Endothelial cell (in vitro differentiated cells): ENCODE measurements at regions not wholly inside any gene's neighbourhood (a gene's known extent, or its start where the extent isn't known, plus 50 kb on each side); places are given as distances from the start of the nearest gene placed in this dataset.

Experiments used
- DNase-seq: peaks from one replicate; pipeline ENCODE4 v3.0.0; 2021; ENCODE audit warnings: low spot score
- H3K27ac Mint-ChIP-seq: one replicate; pipeline ENCODE4 v1.8.0; 2021; ENCODE audit warnings: mixed read lengths, inconsistent platforms; ENCODE audit not compliant: unreplicated experiment
- H3K27me3 Mint-ChIP-seq: one replicate; pipeline ENCODE4 v1.8.0; 2021; ENCODE audit warnings: mild to moderate bottlenecking, moderate library complexity, mixed read lengths, inconsistent platforms; ENCODE audit not compliant: unreplicated experiment
- H3K36me3 Mint-ChIP-seq: one replicate; pipeline ENCODE4 v1.8.0; 2021; ENCODE audit warnings: mild to moderate bottlenecking, low read depth, mixed read lengths, inconsistent platforms; ENCODE audit not compliant: unreplicated experiment
- H3K4me1 Mint-ChIP-seq: one replicate; pipeline ENCODE4 v1.8.0; 2021; ENCODE audit warnings: mild to moderate bottlenecking, mixed read lengths, inconsistent platforms; ENCODE audit not compliant: unreplicated experiment
- H3K4me3 Mint-ChIP-seq: one replicate; pipeline ENCODE4 v1.8.0; 2021; ENCODE audit warnings: mild to moderate bottlenecking, mixed read lengths, inconsistent platforms; ENCODE audit not compliant: unreplicated experiment
- H3K9me3 Mint-ChIP-seq: one replicate; pipeline ENCODE4 v1.8.0; 2021; ENCODE audit warnings: mixed read lengths, inconsistent platforms; ENCODE audit not compliant: unreplicated experiment
- TF ChIP-seq, protein P1 (sequence below): fragments of 200-600 bp; sonication (generic); IDR thresholded peaks from one replicate; pipeline ENCODE4 v1.5.0; 2021; ENCODE audit warnings: antibody characterized with exemption; ENCODE audit not compliant: unreplicated experiment

DNA sequence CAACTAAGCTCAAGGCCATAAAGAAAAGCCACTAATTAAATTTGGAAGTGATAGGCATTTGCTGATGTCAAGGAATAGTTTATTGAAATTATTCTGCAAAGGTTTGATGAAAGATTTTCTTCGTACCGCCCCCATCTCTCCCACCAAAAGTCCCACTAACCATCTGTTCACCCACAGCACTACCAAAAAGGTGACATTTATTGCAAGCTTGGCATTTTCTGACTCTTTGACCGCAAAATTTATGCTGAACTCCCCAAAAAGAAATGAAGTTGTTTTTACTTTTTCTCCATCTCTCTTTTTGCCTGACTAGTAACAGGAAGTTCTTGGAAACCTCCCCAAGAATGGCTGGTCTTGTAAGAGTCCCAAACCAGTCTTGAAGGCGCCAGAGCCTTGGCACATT lies 384.9 kb upstream of the SOX9 start:
- Mint-ChIP-seq H3K9me3 (no peaks in the 10 kb centered on the region), H3K36me3 (no peaks in the 10 kb centered on the region), H3K27me3 (peaks cover 3% of the 10 kb centered on the region), H3K4me1 (no peaks in the 10 kb centered on the region), H3K27ac (no peak overlapping the region), H3K4me3 (no peak overlapping the region)
- no peak for DNase-seq
- TF ChIP-seq, protein P1, sequence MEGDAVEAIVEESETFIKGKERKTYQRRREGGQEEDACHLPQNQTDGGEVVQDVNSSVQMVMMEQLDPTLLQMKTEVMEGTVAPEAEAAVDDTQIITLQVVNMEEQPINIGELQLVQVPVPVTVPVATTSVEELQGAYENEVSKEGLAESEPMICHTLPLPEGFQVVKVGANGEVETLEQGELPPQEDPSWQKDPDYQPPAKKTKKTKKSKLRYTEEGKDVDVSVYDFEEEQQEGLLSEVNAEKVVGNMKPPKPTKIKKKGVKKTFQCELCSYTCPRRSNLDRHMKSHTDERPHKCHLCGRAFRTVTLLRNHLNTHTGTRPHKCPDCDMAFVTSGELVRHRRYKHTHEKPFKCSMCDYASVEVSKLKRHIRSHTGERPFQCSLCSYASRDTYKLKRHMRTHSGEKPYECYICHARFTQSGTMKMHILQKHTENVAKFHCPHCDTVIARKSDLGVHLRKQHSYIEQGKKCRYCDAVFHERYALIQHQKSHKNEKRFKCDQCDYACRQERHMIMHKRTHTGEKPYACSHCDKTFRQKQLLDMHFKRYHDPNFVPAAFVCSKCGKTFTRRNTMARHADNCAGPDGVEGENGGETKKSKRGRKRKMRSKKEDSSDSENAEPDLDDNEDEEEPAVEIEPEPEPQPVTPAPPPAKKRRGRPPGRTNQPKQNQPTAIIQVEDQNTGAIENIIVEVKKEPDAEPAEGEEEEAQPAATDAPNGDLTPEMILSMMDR, result no peak

DNA sequence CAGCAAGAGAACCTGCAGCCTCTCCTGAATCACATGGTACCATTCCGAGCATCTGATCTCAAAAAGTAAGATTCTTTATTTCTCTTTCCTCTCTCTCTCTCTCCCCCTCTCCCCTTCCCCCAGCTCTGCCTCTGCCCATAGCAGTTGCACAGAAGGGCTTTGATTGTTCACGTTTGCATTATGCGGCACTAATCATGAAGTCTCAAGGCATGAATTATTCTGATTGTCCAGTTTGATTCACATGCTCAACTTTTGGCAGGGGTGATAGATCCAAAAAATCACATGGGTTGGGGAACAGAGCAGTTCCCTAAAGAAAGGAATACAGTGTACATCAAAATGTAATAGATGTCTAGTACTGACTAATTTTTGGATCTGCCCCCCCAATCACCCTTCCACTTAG lies 380.0 kb upstream of the SOX9 start:
- no peaks in the 10 kb centered on the region for H3K4me1 Mint-ChIP-seq

DNA sequence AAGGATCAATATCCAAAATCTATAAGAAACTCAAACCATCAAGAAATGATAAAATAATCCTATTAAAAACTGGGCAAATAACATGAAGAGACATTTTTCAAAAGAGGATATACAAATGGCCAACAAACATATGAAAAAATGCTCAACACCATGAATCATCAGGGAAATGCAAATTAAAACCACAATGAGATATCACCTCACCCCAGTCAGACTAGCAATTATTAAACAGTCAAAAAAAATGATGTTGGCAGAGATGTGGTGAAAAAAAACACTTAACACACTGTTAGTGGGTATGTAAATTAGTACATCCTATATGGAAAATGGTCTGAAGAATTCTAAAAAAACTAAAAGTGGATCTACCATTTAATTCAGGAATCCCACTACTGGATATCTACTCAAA lies 379.0 kb upstream of the SOX9 start:
- Mint-ChIP-seq H3K27me3 (no peaks in the 10 kb centered on the region), H3K9me3 (no peaks in the 10 kb centered on the region), H3K4me1 (no peaks in the 10 kb centered on the region), H3K36me3 (no peaks in the 10 kb centered on the region), H3K27ac (no peak overlapping the region), H3K4me3 (no peak overlapping the region)
- no peak for DNase-seq
- TF ChIP-seq, protein P1, result no peak

More for the DNA sequence above, 380.0 kb upstream of the SOX9 start:
- no peak overlapping the region for H3K27ac Mint-ChIP-seq
- no peak overlapping the region for H3K4me3 Mint-ChIP-seq
- TF ChIP-seq, protein P1, result no peak
- no peaks in the 10 kb centered on the region for H3K36me3 Mint-ChIP-seq
- no peak for DNase-seq
- no peaks in the 10 kb centered on the region for H3K9me3 Mint-ChIP-seq
- H3K27me3 Mint-ChIP-seq, result peaks cover 1% of the 10 kb centered on the region

DNA sequence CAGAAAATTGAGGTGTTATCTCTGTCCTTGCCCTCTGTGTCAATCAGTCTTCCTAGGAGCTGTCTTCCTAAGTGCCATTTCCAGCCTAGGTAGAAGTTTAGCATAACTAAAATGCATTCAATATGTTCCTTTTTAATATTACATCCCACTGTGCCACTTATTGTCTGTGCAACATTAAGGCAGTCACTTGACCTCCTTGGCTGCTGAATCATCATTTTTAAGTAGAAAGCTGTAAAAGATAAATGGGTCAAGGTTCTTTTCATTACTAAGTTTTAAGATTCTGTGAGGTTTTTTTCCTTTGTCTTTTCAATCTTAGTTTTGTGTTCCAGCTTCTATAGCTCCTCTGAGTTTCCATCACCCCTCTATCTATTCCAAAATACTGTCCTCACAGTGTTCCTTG lies 371.9 kb upstream of the SOX9 start:
- H3K4me1 Mint-ChIP-seq, result no peaks in the 10 kb centered on the region

DNA sequence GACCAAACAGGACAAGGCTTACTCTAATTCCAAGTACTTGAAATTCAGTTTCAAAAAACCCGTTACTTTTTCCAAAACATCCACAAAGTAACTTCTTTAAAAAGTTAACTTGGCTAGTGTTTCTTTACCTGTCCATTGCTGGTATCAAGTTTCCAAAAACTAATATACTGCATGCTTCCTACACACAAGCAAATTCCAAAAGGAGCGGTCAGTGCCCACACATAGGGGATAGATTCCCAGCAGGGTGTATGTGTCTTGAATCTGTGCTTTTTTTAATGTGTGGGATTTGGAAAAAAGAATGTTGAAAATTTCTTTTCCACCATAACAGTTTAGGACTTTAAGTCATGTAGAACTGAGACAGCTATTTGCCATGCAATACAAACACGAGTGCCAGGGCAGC lies 367.8 kb upstream of the SOX9 start:
- no peaks in the 10 kb centered on the region for H3K36me3 Mint-ChIP-seq
- no peaks in the 10 kb centered on the region for H3K27me3 Mint-ChIP-seq
- H3K4me1 Mint-ChIP-seq, result no peaks in the 10 kb centered on the region
- H3K27ac Mint-ChIP-seq, result no peak overlapping the region
- no peak overlapping the region for H3K4me3 Mint-ChIP-seq
- H3K9me3 Mint-ChIP-seq, result no peaks in the 10 kb centered on the region
- TF ChIP-seq, protein P1, result no peak
- DNase-seq, result no peak

More for the DNA sequence above, 371.9 kb upstream of the SOX9 start:
- H3K4me3 Mint-ChIP-seq, result no peak overlapping the region
- TF ChIP-seq, protein P1, result no peak
- no peaks in the 10 kb centered on the region for H3K36me3 Mint-ChIP-seq
- H3K27me3 Mint-ChIP-seq, result no peaks in the 10 kb centered on the region
- no peak for DNase-seq
- H3K9me3 Mint-ChIP-seq, result no peaks in the 10 kb centered on the region
- no peak overlapping the region for H3K27ac Mint-ChIP-seq
